ENCODE measurements at regions not wholly inside any gene's neighbourhood (a gene's known extent, or its start where the extent isn't known, plus 50 kb on each side); places are given as distances from the start of the nearest gene placed in this dataset.

GRCh38 chr3:53998980-53999379 is 107.3 kb upstream of the SELENOK start:
- intact Hi-C loops (cut with micrococcal nuclease) = no loop called here
- H4K20me1 ChIP-seq (ENCODE audit: insufficient read depth) = no peaks in the 10 kb centered on the region
- H3K9me3 ChIP-seq (ENCODE audit: control insufficient read depth in 1 of 2, insufficient read depth in 1 of 2, low read depth in 1 of 2, low read length in 2 of 2) = no peaks in the 10 kb centered on the region
- ChIA-PET CTCF (no interaction called here), RAD21 (ENCODE audit: low non-redundant PET in 1 of 2, low total read pairs in 2 of 2, uncharacterized antibody in 2 of 2, unreplicated experiment in 2 of 2) (no interaction called here), POLR2A (no interaction called here)
- H3K27ac ChIP-seq (ENCODE audit: low read depth, low read length) = no peak overlapping the region
- ATAC-seq (no peak), DNase-seq (ENCODE audit: low read depth, low spot score) (no peak)
- BruUV-seq (replicated peaks) = no TSS peak
- no peak overlapping the region for H3K4me2 ChIP-seq (ENCODE audit: low read length)
- TF ChIP-seq EZH2phosphoT487 (IDR thresholded peaks at IDR 0.05; ENCODE audit: borderline replicate concordance) (no peak), MAX (IDR thresholded peaks at IDR 0.05) (no peak), ATF3 (IDR thresholded peaks at IDR 0.05) (no peak), CBX3 (IDR thresholded peaks at IDR 0.05; ENCODE audit: low read depth) (no peak), EGR1 (IDR thresholded peaks at IDR 0.05; ENCODE audit: low read depth) (no peak), YY1 (IDR thresholded peaks at IDR 0.05; ENCODE audit: extremely low read depth, insufficient replicate concordance, low read depth, low read length) (no peak), FOSL1 (IDR thresholded peaks at IDR 0.05; ENCODE audit: low read depth) (no peak), ZBTB33 (IDR thresholded peaks at IDR 0.05; ENCODE audit: extremely low read depth, insufficient replicate concordance, low read length) (no peak), SIN3A (IDR thresholded peaks at IDR 0.05; ENCODE audit: low read depth) (no peak), SP1 (IDR thresholded peaks at IDR 0.05; ENCODE audit: low read depth) (no peak), CTCF (IDR thresholded peaks at IDR 0.05 in 2 of 3, conservative IDR thresholded peaks at IDR 0.05 in 1 of 3; ENCODE audit: borderline replicate concordance in 1 of 3, insufficient read depth in 1 of 3, low read depth in 2 of 3, low read length in 2 of 3) (no peak), REST (IDR thresholded peaks at IDR 0.05; ENCODE audit: low read depth) (no peak), ELF1 (IDR thresholded peaks at IDR 0.05; ENCODE audit: borderline replicate concordance, low read depth) (no peak), JUND (IDR thresholded peaks at IDR 0.05) (no peak)
- no peaks in the 10 kb centered on the region for H3K9me2 ChIP-seq (ENCODE audit: insufficient read depth)
- no peaks in the 10 kb centered on the region for H3K79me2 ChIP-seq (ENCODE audit: insufficient read depth, low read length)
- no peaks in the 10 kb centered on the region for H3K36me3 ChIP-seq (ENCODE audit: control insufficient read depth in 1 of 2, insufficient read depth in 2 of 2, low read length in 2 of 2)
- H3K27me3 ChIP-seq (ENCODE audit: insufficient read depth, low read length) = 0 out of 2 replicates have a peak, but pooled peaks cover 4% of the 10 kb centered on the region
- H3K4me3 ChIP-seq (replicated peaks in 1 of 2; ENCODE audit: low read depth in 1 of 2, low read length in 2 of 2) = no peak overlapping the region
- peaks cover 0 to 11% of the 10 kb centered on the region in 2 experiments; a peak in 2 of 4 replicates for H3K4me1 ChIP-seq (ENCODE audit: control insufficient read depth in 1 of 2, insufficient read depth in 2 of 2, low read length in 2 of 2)
- H2AFZ ChIP-seq (ENCODE audit: low read depth, low read length, poor library complexity, severe bottlenecking) = no peak overlapping the region
- no peak overlapping the region for H3K9ac ChIP-seq (ENCODE audit: low read length)
